ENCODE measurements at regions not wholly inside any gene's neighbourhood (a gene's known extent, or its start where the extent isn't known, plus 50 kb on each side); places are given as distances from the start of the nearest gene placed in this dataset.

- no peak overlapping the region for H3K4me3 ChIP-seq
- no peak overlapping the region for H3K27ac ChIP-seq
- no peaks in the 10 kb centered on the region for H3K4me1 ChIP-seq
These were observed 329.7 kb downstream of the UQCRFS1 start for GRCh38 chr19:28883241-28883693.

GRCh38 chr19:28882818-28883217 lies 330.1 kb downstream of the UQCRFS1 start:
- ATAC-seq (peak; percentile 28), DNase-seq (no peak)
- Histone ChIP-seq H3K27ac (no peak overlapping the region), H3K27me3 (peaks cover 0 to 34% of the 10 kb centered on the region in 2 donors), H3K9me3 (no peaks in the 10 kb centered on the region), H3K4me3 (no peak overlapping the region), H3K36me3 (no peaks in the 10 kb centered on the region), H3K4me1 (no peaks in the 10 kb centered on the region)
- intact Hi-C loops (cut with DNase I) = no loop called here
- TF ChIP-seq CTCF (IDR thresholded peaks at IDR 0.05) = no peak

More at GRCh38 chr19:28883241-28883693, 329.7 kb downstream of the UQCRFS1 start:
- intact Hi-C loops (cut with DNase I) = no loop called here
- peak in 2 of 4 donors; percentile 13 to 53 for DNase-seq
- peak; percentile 65 for ATAC-seq
- TF ChIP-seq CTCF (IDR thresholded peaks at IDR 0.05) = no peak
- H3K36me3 ChIP-seq = no peaks in the 10 kb centered on the region
- H3K9me3 ChIP-seq = no peaks in the 10 kb centered on the region
- H3K27me3 ChIP-seq = peaks cover 0 to 38% of the 10 kb centered on the region in 2 donors

DNA sequence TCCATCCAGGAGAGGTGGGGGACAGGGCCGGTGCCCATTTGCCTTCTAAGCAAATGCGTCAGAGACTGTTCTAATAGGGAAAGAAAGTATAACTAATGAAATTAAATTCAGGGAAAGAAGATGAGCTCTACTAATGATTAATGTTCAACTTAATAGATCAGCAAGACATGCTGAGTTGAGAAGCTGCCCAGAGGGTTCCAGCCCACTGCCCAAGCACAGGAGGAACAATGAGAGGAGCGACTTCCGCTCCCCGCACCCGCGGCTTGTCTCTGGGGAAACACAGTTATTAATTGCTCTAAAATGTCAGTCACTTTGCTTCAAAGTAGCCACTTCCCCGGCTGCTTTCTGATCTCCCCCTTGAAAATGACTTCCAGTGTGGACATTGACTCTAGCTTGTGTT lies 331.3 kb downstream of the UQCRFS1 start:
- Histone ChIP-seq H3K36me3 (no peaks in the 10 kb centered on the region), H3K27me3 (peaks cover 0 to 29% of the 10 kb centered on the region in 2 donors), H3K9me3 (no peaks in the 10 kb centered on the region), H3K4me1 (no peaks in the 10 kb centered on the region), H3K27ac (no peak overlapping the region), H3K4me3 (no peak overlapping the region)
- no peak for TF ChIP-seq CTCF (IDR thresholded peaks at IDR 0.05)
- intact Hi-C loops (cut with DNase I) = no loop called here
- DNase-seq (no peak), ATAC-seq (no peak)

DNA sequence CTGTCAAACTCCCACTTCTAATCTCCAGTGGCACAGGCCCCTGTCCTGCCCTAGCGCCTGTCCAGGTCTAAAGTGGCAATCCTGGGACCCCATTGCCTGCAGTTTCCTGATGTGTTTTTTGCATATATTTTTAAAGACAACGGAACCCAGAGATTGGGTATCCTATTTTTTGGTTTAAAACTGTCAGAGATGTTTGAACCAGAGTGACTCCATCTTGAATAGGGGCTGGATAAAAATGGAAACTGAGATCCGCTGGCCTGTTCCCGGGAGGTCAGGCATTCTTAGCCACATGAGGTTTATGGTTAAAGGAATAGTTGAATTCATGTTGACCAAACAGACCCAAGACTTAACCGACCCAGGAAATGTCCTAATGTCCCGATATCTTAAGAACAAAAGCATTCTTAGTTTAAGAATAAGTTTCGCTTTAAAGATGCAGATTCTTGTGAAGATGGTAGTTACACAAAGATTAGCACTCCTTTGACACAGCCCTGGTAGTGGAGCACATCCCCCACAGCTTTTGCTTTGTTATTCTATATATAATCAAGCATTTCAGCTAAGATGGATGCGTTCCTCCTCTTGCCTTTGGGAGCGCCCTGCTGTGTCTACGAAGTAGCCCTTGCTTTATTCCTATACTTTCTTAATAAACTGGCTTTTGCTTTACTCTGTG lies 332.1 kb downstream of the UQCRFS1 start:
- no peak for DNase-seq
- Histone ChIP-seq H3K4me3 (no peak overlapping the region), H3K27me3 (peaks cover 0 to 26% of the 10 kb centered on the region in 2 donors), H3K27ac (no peak overlapping the region), H3K36me3 (no peaks in the 10 kb centered on the region), H3K9me3 (no peaks in the 10 kb centered on the region), H3K4me1 (no peaks in the 10 kb centered on the region)
- ATAC-seq = no peak
- intact Hi-C loops (cut with DNase I) = no loop called here
- no peak for TF ChIP-seq CTCF (IDR thresholded peaks at IDR 0.05)

DNA sequence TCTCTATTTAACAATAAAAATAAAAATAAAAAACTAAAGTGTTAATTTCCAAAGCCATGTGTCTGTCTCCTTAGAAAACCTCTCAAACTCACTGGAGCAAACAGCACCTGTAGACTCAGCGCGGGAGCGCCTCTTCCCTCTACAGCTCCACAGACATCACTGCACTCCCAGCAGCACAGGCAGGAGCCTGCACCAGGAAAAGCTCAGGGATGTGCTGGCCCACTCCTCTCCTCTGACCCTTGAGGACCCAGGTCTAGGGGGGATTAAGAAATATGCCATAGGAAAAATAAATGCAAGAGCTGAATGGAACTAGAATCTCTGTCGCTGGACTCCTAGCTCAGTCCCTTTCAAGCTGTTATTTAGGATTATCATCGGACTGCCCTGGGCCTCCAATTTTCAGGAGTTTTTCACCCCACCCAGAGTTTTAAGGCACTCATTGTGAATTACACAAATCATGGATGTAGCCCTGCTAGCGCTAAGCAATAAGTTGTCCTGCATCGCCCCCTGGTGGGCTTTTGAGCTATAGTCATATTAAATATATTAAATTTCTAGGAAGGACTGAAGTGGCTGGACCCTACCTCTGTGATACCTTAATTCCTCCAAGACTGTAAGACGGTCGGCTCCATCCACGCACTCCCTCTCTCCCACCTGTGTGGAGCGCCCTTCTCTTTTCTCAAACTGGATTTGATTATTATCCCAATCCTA lies 333.9 kb downstream of the UQCRFS1 start:
- peak; percentile 74 for ATAC-seq

More for the DNA sequence above, 333.9 kb downstream of the UQCRFS1 start:
- peak; percentile 39 to 54 for TF ChIP-seq CTCF (IDR thresholded peaks at IDR 0.05)
- Histone ChIP-seq H3K27ac (no peak overlapping the region), H3K36me3 (no peaks in the 10 kb centered on the region), H3K4me1 (no peaks in the 10 kb centered on the region), H3K4me3 (no peak overlapping the region), H3K27me3 (peaks cover 0 to 18% of the 10 kb centered on the region in 2 donors), H3K9me3 (no peaks in the 10 kb centered on the region)
- intact Hi-C loops (cut with DNase I) = loop anchor here in 1 of 2 donors (10.0 kb wide), 1 partner anchor 144 kb away; no protein-coding TSS in a partner anchor
- peak in 3 of 4 donors; percentile 42 to 84 (median 48) for DNase-seq

Measured in left lung (tissue), 4 donors.